Endothelial cell of umbilical vein (primary cell): ENCODE measurements at regions not wholly inside any gene's neighbourhood (a gene's known extent, or its start where the extent isn't known, plus 50 kb on each side); places are given as distances from the start of the nearest gene placed in this dataset.

ENCODE experiments used
- CTCF ChIP-seq, 2 donors: IDR thresholded peaks; 1 replicate in 1 of 2; 2 replicates in 1 of 2; pipeline ENCODE4 v1.5.1; 2011; ENCODE audit warnings: low read length in 2 of 2, mild to moderate bottlenecking in 2 of 2, moderate library complexity in 2 of 2, control low read depth in 1 of 2, inconsistent platforms in 1 of 2, low read depth in 1 of 2; ENCODE audit not compliant: insufficient read depth in 1 of 2; ENCODE audit errors: extremely low read depth in 1 of 2
- EZH2 ChIP-seq: IDR thresholded peaks from 2 replicates; pipeline ENCODE4 v1.6.1; 2012; ENCODE audit warnings: borderline replicate concordance, low read depth, mild to moderate bottlenecking, moderate library complexity, low read length, inconsistent platforms; ENCODE audit not compliant: severe bottlenecking
- FOS ChIP-seq: IDR thresholded peaks from 2 replicates; pipeline ENCODE4 v1.6.1; 2011; ENCODE audit warnings: mild to moderate bottlenecking, low read length, moderate library complexity, borderline replicate concordance; ENCODE audit not compliant: insufficient read depth
- JUN ChIP-seq: IDR thresholded peaks from 2 replicates; pipeline ENCODE4 v1.6.1; 2011; ENCODE audit warnings: borderline replicate concordance, low read depth; ENCODE audit not compliant: insufficient read length, insufficient read depth
- MAX ChIP-seq: IDR thresholded peaks from 2 replicates; pipeline ENCODE4 v1.6.1; 2011; ENCODE audit not compliant: insufficient read depth, insufficient read length
- MYC ChIP-seq: IDR thresholded peaks from one replicate; pipeline ENCODE4 v1.6.1; 2011; ENCODE audit warnings: mild to moderate bottlenecking, low read depth, low read length

- TF ChIP-seq CTCF (IDR thresholded peaks at IDR 0.05; ENCODE audit: extremely low read depth in 1 of 2, insufficient read depth in 1 of 2, low read depth in 1 of 2, low read length in 2 of 2) (no peak), FOS (no peak), JUN (no peak), MAX (no peak), EZH2 (no peak), MYC (no peak)
Measured at GRCh38 chr10:43825984-43826383, 177.3 kb upstream of the ZNF32 start.
